GM21786 (cell line): ENCODE measurements at regions not wholly inside any gene's neighbourhood (a gene's known extent, or its start where the extent isn't known, plus 50 kb on each side); places are given as distances from the start of the nearest gene placed in this dataset.
"Not testable (repeated sequence)": the region's sequence is repeated elsewhere in the genome, so short reads cannot be mapped to it uniquely, and the experiment has no call there.

Experiments
- ATAC-seq: cut with Tn5 transposase; IDR thresholded peaks from one replicate; pipeline ENCODE4 v1.9.1; 2021; ENCODE audit not compliant: unreplicated experiment

GRCh38 chr12:105682821-105683220 lies 352.3 kb downstream of the C12orf75 start:
- not testable (repeated sequence) for ATAC-seq

DNA sequence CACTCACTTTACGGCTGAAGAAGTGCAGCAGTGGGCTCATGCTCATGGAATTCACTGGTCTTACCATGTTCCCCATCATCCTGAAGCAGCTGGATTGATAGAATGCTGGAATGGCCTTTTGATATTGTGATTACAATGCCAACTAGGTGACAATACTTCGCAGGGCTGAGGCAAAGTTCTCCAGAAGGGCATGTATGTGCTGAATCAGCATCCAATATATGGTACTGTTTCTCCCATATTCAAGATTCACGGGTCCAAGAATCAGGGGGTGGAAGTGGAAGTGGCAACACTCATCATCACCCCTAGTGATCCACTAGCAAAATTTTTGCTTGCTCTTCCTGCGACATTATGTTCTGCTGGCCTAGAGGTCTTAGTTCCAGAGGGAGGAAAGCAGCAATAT lies 353.3 kb downstream of the C12orf75 start:
- ATAC-seq = not testable (repeated sequence)

- no peak for ATAC-seq
Measured at GRCh38 chr12:105698075-105698474, 367.6 kb downstream of the C12orf75 start.

- ATAC-seq = no peak
Measured at GRCh38 chr12:105699209-105699608, 368.7 kb downstream of the C12orf75 start.

- ATAC-seq = no peak
Measured at GRCh38 chr12:105704787-105705186, 374.3 kb downstream of the C12orf75 start.

- no peak for ATAC-seq
Measured at GRCh38 chr12:105705235-105705634, 374.7 kb downstream of the C12orf75 start.

- ATAC-seq = no peak
Measured at GRCh38 chr12:105705765-105706164, 375.3 kb downstream of the C12orf75 start.

DNA sequence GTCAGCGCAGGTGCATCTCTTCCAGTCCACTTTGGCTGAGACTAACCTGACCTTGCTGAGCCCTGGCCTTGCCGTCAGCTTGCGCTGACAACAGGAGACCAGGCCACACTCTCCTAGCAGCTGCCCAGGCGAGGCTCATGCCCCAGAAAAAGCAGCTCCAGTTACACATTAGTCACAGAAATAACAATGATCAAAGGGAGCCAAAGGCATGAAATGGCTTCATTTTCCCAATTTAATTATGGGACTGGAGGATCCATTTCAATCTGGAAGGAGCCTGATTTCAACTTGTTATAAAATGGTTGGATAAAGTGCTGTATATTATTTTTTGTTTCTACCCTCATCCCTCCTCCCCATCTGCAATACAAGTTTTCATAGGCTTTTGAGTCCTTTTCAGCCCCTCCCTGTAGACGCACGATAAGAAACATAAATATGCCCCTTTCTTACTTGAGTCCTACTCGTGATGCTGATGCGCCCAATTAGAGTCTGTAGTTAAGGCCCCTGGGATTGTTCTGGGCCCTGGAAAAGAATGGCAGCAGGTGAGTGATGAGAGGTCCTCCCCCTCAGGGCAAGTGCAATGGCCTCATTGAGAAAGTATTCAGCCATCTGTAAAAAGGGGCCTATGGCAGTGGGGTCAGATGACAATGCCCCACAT lies 376.0 kb downstream of the C12orf75 start:
- no peak for ATAC-seq

DNA sequence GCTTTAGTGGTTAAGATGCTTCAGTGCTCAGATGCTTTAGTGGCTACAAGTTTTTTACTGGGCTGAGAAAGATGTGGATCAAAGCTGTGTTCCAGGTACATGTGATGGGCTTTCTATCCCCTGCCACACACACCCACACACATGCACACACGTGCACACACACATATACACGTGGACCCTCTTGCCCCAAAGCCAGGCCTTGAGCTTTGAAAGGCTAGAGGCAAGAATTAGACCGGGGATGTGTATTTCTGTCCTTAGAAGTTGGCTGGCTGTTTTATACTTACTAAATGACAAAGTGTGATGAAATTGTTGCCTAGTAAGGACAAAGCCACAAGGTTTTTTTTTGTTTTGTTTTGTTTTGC lies 376.5 kb downstream of the C12orf75 start:
- no peak for ATAC-seq

DNA sequence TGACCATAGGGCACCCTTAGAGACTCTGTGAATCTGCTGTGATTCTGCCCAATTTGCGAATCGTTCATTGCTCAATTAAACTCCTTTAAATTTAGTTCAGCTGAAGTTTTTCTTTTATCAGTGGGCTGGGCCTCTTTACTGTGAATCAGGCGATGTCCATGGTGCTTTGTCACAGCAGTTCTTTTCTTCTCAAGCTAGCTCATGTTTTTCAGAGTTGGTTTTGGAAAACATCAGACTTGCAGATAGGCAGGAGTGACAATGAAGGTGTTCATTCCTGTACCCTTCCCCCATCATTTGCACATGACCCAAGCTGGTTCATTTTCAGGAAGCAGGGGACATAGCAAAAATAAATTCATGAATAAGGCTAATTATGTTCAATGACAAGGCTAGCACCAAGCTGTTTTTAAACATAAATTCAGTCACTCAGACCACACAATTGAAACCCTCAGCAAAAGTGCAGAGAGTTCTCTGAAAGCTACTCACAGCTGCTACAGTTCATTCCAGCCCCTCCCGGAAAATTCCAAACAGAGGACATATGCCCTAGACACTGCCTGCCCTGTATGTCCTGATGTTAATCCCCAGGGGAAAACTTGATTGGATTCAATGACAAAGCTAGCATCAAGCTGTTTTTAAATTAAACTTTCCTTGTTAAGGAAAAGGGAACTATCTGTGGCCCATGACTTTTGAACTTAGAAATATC lies 383.3 kb downstream of the C12orf75 start:
- ATAC-seq = no peak

GRCh38 chr12:105716621-105717020 lies 386.1 kb downstream of the C12orf75 start:
- no peak for ATAC-seq

- no peak for ATAC-seq
Measured at GRCh38 chr12:105721051-105721825, 390.7 kb downstream of the C12orf75 start.

DNA sequence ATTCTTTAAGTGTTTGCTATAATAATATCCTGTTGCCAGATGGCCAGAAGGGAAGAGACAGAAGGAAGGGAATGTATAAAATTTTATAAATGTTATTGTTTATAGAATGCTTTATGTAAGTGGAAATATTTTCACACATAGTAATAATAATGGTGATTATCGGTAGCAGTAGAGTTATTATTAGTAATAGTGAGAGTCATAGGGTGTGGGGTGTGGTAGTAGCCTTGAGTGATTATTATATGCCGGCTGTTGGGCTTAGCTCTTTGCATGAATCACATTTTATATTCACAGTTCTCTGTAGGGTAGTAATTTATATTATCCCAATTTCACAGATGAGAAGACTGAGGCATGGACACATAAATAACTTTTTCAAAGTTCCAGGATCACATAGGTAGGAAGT lies 391.4 kb downstream of the C12orf75 start:
- ATAC-seq = no peak

GRCh38 chr12:105723066-105723465 lies 392.6 kb downstream of the C12orf75 start:
- no peak for ATAC-seq

DNA sequence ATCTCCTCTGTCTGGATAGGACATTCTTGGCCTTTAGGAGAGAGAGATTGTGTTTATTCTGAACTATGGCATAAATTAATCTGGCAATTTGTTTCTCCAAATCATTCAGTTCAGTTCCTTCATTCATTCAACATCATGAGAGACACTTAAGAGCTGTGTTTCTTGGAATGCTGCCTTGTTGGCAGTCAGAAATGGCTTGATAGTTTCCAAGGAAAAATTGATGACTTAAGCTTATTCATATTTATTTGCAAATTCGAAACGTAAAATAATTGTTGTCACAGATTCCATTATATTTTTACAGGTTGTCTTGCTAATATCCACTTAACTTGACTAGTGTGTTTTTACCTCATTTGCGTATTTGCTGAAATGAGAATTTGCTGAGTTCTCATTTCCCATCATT lies 393.0 kb downstream of the C12orf75 start:
- no peak for ATAC-seq

GRCh38 chr12:105724641-105725040 lies 394.1 kb downstream of the C12orf75 start:
- ATAC-seq = no peak

GRCh38 chr12:105725054-105725453 lies 394.6 kb downstream of the C12orf75 start:
- ATAC-seq = no peak

- ATAC-seq = no peak
Measured at GRCh38 chr12:105729181-105729771, 398.8 kb downstream of the C12orf75 start.

DNA sequence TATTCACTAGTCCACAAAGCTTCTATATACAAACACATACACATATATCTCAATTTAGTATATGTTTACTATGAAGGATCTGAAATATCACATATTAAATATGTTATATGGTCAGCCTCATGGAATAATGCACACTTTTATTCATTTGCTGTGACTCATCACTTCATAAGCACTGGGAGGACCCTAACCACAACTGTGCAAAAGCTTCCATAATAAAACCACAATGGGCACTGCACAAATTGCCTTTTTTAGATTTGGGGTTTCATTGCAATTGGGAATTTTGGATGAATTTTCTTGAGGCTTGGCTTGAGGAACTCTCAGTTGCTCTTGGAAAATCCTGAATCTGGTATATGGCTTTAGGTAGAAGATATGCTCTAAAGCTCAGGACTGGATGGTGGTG lies 399.4 kb downstream of the C12orf75 start:
- ATAC-seq = no peak

GRCh38 chr12:105733579-105733978 lies 403.1 kb downstream of the C12orf75 start:
- ATAC-seq = no peak

GRCh38 chr12:105736498-105736897 lies 402.3 kb downstream of the NUAK1 start:
- ATAC-seq = no peak

- no peak for ATAC-seq
Measured at GRCh38 chr12:105738051-105738450, 400.7 kb downstream of the NUAK1 start.
